Upper lobe of left lung (tissue), 6 donors: ENCODE measurements at regions not wholly inside any gene's neighbourhood (a gene's known extent, or its start where the extent isn't known, plus 50 kb on each side); places are given as distances from the start of the nearest gene placed in this dataset.
"Not testable (repeated sequence)": the region's sequence is repeated elsewhere in the genome, so short reads cannot be mapped to it uniquely, and the experiment has no call there.

Experiments
- ATAC-seq, 2 donors: fragments of 200-7000 bp; cut with Tn5 transposase; one replicate each; pipeline ENCODE4 v1.9.1; 2022; ENCODE audit warnings: mild to moderate bottlenecking in 2 of 2, moderate library complexity in 2 of 2; ENCODE audit not compliant: low FRiP score in 2 of 2
- DNase-seq, 2 donors: peaks; one replicate each; pipeline ENCODE4 v3.0.0-alpha.2; 2019 to 2020
- H3K27ac ChIP-seq, 4 donors: fragments of 200-600 bp; sonication (generic); one replicate each; pipeline ENCODE4 v1.5.1; 2016 to 2019
- H3K27me3 ChIP-seq, 4 donors: fragments of 200-600 bp; sonication (generic); one replicate each; pipeline ENCODE4 v1.5.1; 2017 to 2019
- H3K36me3 ChIP-seq, 4 donors: fragments of 200-600 bp; sonication (generic); one replicate each; pipeline ENCODE4 v1.5.1; 2016 to 2019
- H3K4me1 ChIP-seq, 4 donors: fragments of 200-600 bp; sonication (generic); one replicate each; pipeline ENCODE4 v1.5.1; 2018 to 2019
- H3K4me3 ChIP-seq, 4 donors: fragments of 200-600 bp; sonication (generic); one replicate each; pipeline ENCODE4 v1.5.1; 2017 to 2019; ENCODE audit warnings: mild to moderate bottlenecking in 2 of 4, moderate library complexity in 1 of 4
- H3K9me3 ChIP-seq, 4 donors: fragments of 200-600 bp; sonication (generic); one replicate each; pipeline ENCODE4 v1.5.1; 2018 to 2019
- WGBS, 2 donors: methylation state at CpG; one replicate each; pipeline ENCODE4 v1.1.5; 2017 to 2018; 5-methylcytosine and 5-hydroxymethylcytosine counted together
- donor health status: DM: no; HTN: no; CAD: no; lungs with moderate emphysema.
- donor health status: DM: no; HTN: yes; CAD: no; lungs with severe emphysema.

GRCh38 chr2:87507378-87508348, 240.2 kb upstream of the PLGLB2 start:
- not testable (repeated sequence) for H3K27ac ChIP-seq, DNase-seq, H3K4me3 ChIP-seq, H3K36me3 ChIP-seq, H3K27me3 ChIP-seq, H3K4me1 ChIP-seq, H3K9me3 ChIP-seq
- ATAC-seq = peak in 1 of 2 donors; percentile 42
- 56 to 97% methylated on average over 4 to 8 of the region's 13 CpGs for WGBS, 2 donors

GRCh38 chr2:87511195-87511778, 236.6 kb upstream of the PLGLB2 start:
- H3K4me1 ChIP-seq, H3K27ac ChIP-seq, H3K27me3 ChIP-seq, H3K9me3 ChIP-seq, DNase-seq, H3K4me3 ChIP-seq, H3K36me3 ChIP-seq, ATAC-seq: not testable (repeated sequence)
- 29 to 68% methylated on average over 3 to 5 of the region's 8 CpGs for WGBS, 2 donors

- H3K27ac ChIP-seq, H3K36me3 ChIP-seq, ATAC-seq, H3K27me3 ChIP-seq, H3K9me3 ChIP-seq, H3K4me3 ChIP-seq, DNase-seq, H3K4me1 ChIP-seq: not testable (repeated sequence)
- WGBS, 2 donors = 56 to 67% methylated on average over 2 to 4 of the region's 6 CpGs
These were observed 234.9 kb upstream of the PLGLB2 start for GRCh38 chr2:87512864-87513530.

DNA sequence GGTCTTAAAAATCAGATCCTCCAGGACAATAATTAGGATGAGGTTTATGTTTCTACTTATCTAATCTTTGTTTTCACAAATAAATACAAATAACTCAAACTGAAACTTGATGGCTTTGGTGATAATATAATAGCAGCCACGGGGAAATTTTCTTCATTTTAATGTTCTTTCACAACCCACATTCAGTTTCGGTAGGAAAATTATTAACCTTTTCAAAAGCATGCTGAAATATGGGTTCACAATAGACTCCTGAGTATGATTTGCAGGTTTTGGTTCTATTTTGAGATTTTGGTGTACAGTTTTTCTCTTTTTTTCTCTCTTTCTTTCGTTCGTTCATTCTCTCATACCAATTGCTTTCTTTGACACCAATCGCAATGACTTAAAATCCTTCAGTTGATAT, 233.9 kb upstream of the PLGLB2 start:
- not testable (repeated sequence) for ATAC-seq
- 41 to 89% methylated on average over 2 to 3 of the region's 5 CpGs for WGBS, 2 donors

GRCh38 chr2:87514515-87514914, 233.4 kb upstream of the PLGLB2 start:
- not testable (repeated sequence) for H3K27me3 ChIP-seq, H3K4me1 ChIP-seq, H3K4me3 ChIP-seq, ATAC-seq, H3K27ac ChIP-seq, H3K9me3 ChIP-seq, DNase-seq, H3K36me3 ChIP-seq
- WGBS, 2 donors = no CpG with 5 or more reads among the region's 7 CpGs

More for the DNA sequence above, 233.9 kb upstream of the PLGLB2 start:
- H3K27me3 ChIP-seq, H3K4me3 ChIP-seq, H3K4me1 ChIP-seq, H3K9me3 ChIP-seq, H3K27ac ChIP-seq, DNase-seq, H3K36me3 ChIP-seq: not testable (repeated sequence)

DNA sequence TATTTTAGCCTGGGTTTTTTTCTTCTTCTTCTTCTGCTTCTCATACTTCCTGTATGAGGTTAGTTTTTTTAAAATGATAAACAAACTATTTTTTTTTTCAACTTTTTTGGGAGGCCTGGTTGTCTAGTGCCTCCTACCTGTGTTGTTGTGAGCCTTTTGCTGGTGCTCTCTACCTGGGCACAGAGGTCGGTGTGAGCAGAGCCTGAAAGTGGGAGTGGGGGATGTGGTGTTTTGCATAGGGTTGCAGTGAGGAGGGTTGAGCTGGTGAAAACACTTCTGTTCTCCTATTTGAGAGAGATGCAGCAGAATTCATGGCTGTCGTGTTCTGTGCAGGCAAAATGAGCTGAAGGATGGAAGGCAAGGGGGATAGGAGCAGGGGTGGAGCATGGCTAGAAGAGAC, 232.7 kb upstream of the PLGLB2 start:
- not testable (repeated sequence) for H3K4me3 ChIP-seq, DNase-seq, H3K27ac ChIP-seq, H3K4me1 ChIP-seq, H3K9me3 ChIP-seq, ATAC-seq, H3K36me3 ChIP-seq, H3K27me3 ChIP-seq
- WGBS, 2 donors = 100% methylated on average over 1 of the region's 2 CpGs

- not testable (repeated sequence) for DNase-seq, H3K27me3 ChIP-seq, H3K9me3 ChIP-seq, H3K36me3 ChIP-seq, H3K27ac ChIP-seq, H3K4me1 ChIP-seq, ATAC-seq, H3K4me3 ChIP-seq
- WGBS, 2 donors = no CpG with 5 or more reads among the region's 3 CpGs
These were observed 232.0 kb upstream of the PLGLB2 start for GRCh38 chr2:87515875-87516274.

GRCh38 chr2:87516369-87516967, 231.4 kb upstream of the PLGLB2 start:
- 63 to 71% methylated on average over 3 to 5 of the region's 7 CpGs for WGBS, 2 donors
- H3K9me3 ChIP-seq, DNase-seq, H3K4me3 ChIP-seq, H3K27ac ChIP-seq, ATAC-seq, H3K36me3 ChIP-seq, H3K27me3 ChIP-seq, H3K4me1 ChIP-seq: not testable (repeated sequence)

GRCh38 chr2:87517438-87517837, 230.4 kb upstream of the PLGLB2 start:
- ATAC-seq, H3K4me3 ChIP-seq, DNase-seq, H3K4me1 ChIP-seq, H3K36me3 ChIP-seq, H3K27ac ChIP-seq, H3K9me3 ChIP-seq, H3K27me3 ChIP-seq: not testable (repeated sequence)
- WGBS, 2 donors = no CpG with 5 or more reads among the region's 7 CpGs

DNA sequence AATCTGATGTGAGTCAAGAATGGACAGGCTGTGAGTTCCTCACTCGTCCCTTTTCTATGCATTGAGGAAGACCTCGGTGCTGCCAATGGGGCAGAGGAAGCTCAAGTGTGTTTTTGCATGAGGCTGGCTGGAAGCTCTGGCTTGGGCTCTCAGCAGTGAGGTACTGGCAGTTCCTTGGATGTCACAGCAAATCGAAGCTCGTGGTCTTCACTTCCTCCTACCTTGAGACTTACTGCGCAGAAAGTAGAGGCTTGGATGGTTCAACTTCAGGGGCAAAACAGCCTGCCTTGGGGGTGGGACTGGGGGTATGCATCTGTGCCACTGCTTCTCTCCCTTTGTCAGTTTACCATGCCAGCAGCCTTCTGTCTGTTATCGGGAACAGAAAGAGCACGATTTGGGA, 229.8 kb upstream of the PLGLB2 start:
- peak overlapping the region in 2 of 4 donors; percentile 41 to 54 for H3K27ac ChIP-seq
- not testable (repeated sequence) for DNase-seq, H3K27me3 ChIP-seq, H3K4me3 ChIP-seq, H3K4me1 ChIP-seq, ATAC-seq, H3K36me3 ChIP-seq, H3K9me3 ChIP-seq
- 68 to 100% methylated on average over 1 to 5 of the region's 7 CpGs for WGBS, 2 donors

GRCh38 chr2:87518547-87518946, 229.3 kb upstream of the PLGLB2 start:
- not testable (repeated sequence) for H3K4me1 ChIP-seq, H3K9me3 ChIP-seq, H3K36me3 ChIP-seq, H3K27me3 ChIP-seq, ATAC-seq, DNase-seq, H3K4me3 ChIP-seq
- WGBS, 2 donors = 95 to 98% methylated on average over 6 to 7 of the region's 8 CpGs
- H3K27ac ChIP-seq = peak overlapping the region in 2 of 4 donors; percentile 41 to 54

DNA sequence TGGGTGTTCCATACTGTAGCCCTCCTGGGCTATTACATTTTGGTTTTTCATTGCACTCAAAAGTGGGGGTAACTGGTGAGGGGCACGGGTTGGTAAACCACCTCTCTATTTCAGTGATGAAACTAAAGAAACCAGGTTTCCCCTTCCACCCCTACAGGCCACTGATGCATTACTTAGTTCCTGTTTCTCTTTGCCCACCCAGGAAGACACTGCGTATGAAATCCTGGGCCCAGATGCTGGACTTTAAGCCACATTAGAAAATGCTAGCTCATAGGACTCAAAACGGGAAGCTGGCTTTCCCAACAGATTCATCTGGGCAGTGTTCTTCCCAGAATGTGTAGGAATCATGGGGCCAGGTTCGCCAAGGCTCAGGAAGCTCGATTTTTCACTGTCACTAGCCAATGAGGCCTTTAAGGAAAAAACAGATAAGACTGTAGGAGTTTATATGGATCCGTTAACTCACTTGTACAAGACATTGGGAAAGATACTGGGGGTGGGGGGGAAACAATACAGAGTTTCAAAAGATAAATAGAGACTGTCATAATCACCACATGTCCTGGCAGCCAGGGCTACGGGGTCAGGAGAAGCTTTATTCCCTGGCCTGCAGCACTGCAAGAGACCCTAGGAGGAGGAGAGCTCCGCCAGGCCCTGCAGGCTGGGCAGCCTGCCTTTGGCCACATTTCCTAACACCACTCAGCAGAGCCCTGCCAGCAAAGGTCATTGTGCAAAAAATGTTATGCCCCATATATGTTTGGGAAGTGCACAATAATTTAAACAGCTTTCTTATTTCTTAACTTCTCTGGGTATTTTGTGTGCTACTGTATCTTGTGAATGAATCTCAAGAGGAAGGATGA, 228.5 kb upstream of the PLGLB2 start:
- not testable (repeated sequence) for H3K4me3 ChIP-seq, H3K9me3 ChIP-seq, H3K4me1 ChIP-seq, H3K36me3 ChIP-seq, H3K27me3 ChIP-seq
- ATAC-seq (peak in 1 of 2 donors; percentile 66), DNase-seq (peak in 1 of 2 donors; percentile 28)
- H3K27ac ChIP-seq = peak overlapping the region in 1 of 4 donors; percentile 59
- 42 to 67% methylated on average over 4 of the region's 8 CpGs for WGBS, 2 donors
